Fibroblast of villous mesenchyme (primary cell): ENCODE measurements at regions not wholly inside any gene's neighbourhood (a gene's known extent, or its start where the extent isn't known, plus 50 kb on each side); places are given as distances from the start of the nearest gene placed in this dataset.

ENCODE experiments used
- DNase-seq: peaks from one replicate; pipeline ENCODE4 v3.0.0-alpha.2; 2010; ENCODE audit warnings: low read depth
- H3K4me3 ChIP-seq: 2 replicates; pipeline ENCODE4 v1.5.1; 2011; ENCODE audit warnings: low read depth, mild to moderate bottlenecking, low read length
- CTCF ChIP-seq: IDR thresholded peaks from 2 replicates; pipeline ENCODE4 v1.5.1; 2012; ENCODE audit warnings: low read depth, mild to moderate bottlenecking, low read length; ENCODE audit not compliant: insufficient read depth

- no peak overlapping the region for H3K4me3 ChIP-seq
- TF ChIP-seq CTCF = no peak
- no peak for DNase-seq
Observed at GRCh38 chr3:18030371-18030870, 288.0 kb upstream of the TBC1D5 start.

- no peak overlapping the region for H3K4me3 ChIP-seq
- DNase-seq = peak; percentile 5
- no peak for TF ChIP-seq CTCF
Observed at GRCh38 chr3:18027161-18027939, 284.9 kb upstream of the TBC1D5 start.

- TF ChIP-seq CTCF = no peak
- no peak for DNase-seq
- no peak overlapping the region for H3K4me3 ChIP-seq
Observed at GRCh38 chr3:18024715-18025114, 282.3 kb upstream of the TBC1D5 start.

GRCh38 chr3:18019161-18019495 is 276.7 kb upstream of the TBC1D5 start:
- no peak for DNase-seq
- no peak overlapping the region for H3K4me3 ChIP-seq
- no peak for TF ChIP-seq CTCF

- no peak for DNase-seq
- no peak overlapping the region for H3K4me3 ChIP-seq
- no peak for TF ChIP-seq CTCF
Observed at GRCh38 chr3:18018491-18019160, 276.2 kb upstream of the TBC1D5 start.

- H3K4me3 ChIP-seq = no peak overlapping the region
Observed at GRCh38 chr3:18016366-18016765, 273.9 kb upstream of the TBC1D5 start.

More at GRCh38 chr3:18016366-18016765, 273.9 kb upstream of the TBC1D5 start:
- DNase-seq = no peak
- no peak for TF ChIP-seq CTCF
